GM21367 (cell line): ENCODE measurements at regions not wholly inside any gene's neighbourhood (a gene's known extent, or its start where the extent isn't known, plus 50 kb on each side); places are given as distances from the start of the nearest gene placed in this dataset.

ENCODE experiments used
- ATAC-seq: cut with Tn5 transposase; IDR thresholded peaks from one replicate; pipeline ENCODE4 v1.9.1; 2021; ENCODE audit not compliant: unreplicated experiment

- ATAC-seq = no peak
Observed at GRCh38 chr2:21253311-21254027, 129.7 kb downstream of the TDRD15 start.

DNA sequence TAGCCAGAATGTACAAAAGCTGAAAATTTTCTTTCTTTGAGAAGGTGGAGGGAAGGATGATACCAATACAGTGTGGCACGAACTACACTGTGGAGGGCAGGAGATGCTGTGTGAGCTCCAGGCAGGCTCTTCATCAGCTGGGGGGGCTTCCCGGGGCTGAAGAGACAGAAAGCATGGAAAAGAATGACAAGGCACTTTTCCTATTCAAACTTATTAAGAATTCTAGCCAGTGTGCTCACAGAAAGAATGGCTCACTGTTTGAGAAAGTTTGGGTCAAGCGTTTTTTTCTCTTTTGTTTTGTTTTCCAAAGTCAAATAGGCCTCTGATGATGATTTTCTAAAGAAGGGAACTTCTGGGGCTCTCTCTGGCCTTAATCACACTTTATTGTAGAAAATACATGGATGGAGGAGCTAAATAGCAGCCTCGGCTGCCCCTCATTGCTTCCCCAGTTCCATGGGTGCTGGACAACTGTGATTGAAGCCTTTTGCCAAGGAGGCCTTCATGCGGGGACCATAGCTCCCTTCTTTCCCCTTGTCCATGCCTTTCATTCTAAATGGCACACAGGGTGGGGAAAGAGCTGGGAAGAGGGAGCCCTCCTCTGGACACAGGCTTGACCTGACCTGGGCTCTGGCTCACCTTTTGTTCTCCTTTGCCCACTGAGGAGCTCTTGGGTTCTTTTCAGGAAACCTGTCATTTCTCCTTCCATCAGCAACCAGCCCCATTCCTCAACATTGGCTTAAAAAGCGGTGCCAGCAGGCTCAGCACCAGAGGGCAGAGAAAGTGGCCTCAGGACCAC lies 130.6 kb downstream of the TDRD15 start:
- ATAC-seq = no peak

DNA sequence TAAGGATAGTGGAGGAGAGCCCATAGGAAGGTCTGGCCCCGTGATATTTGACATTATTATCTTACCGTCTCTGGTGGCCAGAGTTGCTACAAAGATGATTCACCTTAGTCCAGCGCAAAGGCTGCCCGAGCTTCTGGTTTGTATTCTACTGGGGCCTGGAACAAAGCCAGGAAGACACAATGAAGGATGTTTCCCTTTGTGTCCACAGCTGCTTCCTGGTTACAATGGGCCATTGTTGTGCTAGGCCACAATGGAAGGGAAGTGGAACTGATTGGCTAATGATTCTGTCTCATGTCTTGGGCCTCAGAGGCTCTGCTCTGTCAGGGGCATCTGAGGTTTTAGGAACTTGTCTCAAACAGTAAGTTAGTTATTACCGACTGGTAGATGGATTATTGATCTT lies 132.2 kb downstream of the TDRD15 start:
- peak; percentile 71 for ATAC-seq

DNA sequence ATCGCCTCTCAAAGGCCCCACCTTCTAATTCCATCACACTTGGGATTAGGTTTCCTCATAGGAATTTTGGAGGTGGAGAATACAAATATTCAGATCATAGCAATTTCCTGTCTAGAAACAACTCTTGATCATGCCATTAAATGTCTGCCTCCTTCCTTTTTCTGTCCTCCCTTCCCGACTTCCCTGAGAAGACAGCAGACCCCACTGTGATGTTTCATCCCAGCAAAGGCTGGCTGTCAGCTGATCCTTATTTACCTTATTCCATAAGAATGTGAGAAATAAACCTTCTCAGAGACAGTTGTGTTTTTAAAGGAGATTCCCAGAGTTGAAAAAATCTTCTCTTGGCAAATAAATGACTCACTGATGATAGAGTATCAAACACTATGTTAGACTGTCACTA lies 133.9 kb downstream of the TDRD15 start:
- no peak for ATAC-seq

GRCh38 chr2:21258082-21258481 lies 134.3 kb downstream of the TDRD15 start:
- ATAC-seq = no peak

DNA sequence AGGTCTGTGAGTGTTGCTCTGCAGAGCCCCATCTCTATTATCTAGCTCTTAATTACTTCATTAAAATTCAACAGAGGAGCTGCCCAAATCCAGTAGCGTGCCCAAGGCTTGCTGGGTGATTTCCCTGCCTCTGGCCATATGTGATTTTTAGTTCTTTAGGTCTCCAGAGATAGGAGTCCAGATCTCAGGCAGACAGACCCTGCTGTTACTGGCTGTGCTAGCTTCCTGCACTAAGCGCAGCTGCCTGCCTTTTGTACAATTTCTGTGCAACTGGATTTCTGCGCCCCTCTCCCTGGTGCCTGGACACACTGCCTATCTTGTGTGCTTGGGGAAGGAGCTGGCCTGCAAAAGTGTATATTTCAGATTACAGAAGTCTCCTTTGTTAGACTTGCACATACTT lies 136.5 kb downstream of the TDRD15 start:
- ATAC-seq = no peak

- ATAC-seq = no peak
Observed at GRCh38 chr2:21261591-21261990, 137.8 kb downstream of the TDRD15 start.

DNA sequence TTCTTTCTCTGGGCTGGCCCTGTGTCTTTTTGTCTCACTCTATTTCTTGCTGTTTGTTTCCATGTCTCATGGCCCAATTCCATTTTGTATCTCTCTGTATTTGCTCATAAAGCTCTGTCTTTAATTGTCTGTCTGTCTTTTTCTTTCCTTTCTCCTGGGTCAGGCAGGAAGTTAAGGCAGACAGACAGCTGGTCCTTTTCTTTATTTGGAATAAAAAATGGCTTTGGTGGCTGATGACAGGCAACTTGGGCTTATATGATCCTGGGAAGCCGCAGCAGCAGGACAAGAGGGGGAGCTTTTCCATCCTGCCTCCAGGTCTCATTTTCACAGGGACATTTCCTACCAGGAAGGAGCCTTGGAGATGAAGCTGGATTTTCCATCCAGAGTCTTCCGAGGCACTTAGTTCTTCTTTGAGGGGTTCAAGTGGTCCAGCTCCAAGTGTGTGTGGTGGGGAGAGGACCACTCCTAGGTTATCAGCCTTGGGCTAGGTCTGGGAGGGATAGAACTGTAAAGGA lies 138.7 kb downstream of the TDRD15 start:
- ATAC-seq = no peak

DNA sequence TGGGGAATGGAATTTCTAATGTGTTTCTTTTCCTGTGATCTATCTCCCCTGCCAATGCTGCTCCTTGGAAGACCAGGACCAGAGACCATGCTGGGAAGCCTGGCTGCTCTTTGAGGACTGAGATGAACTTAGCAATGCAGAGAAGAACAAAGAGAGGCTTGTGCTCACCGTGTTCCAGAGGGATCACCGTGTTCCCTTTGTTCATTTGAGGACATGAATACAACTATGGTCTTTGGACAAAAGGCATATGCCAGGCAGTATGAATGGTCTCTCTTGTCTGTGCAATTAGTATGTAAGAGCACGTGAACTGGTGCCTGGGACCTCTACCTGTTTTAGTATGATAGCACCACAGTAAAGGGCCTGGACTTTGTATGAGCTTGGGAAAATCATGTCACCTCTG lies 139.9 kb downstream of the TDRD15 start:
- ATAC-seq = no peak

DNA sequence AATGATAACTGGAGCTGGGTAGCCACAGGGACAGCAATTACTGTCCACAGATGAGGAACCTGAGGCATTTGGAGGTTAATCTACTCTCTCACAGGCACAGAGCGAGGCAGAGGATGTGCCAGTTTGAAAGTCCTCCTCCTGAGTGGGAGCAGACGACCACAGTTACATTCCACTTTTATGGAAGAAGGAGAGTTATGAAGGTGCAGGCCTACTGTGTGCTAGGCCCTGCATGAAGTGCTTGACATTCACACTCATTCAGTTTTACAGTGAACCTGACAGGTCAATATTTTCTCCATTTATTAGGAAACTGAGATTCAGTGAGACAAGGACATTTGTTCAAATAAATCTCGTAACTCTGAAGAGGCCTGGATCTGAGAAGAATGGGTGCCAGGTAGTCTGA lies 142.0 kb downstream of the TDRD15 start:
- ATAC-seq = no peak

GRCh38 chr2:21267232-21267835 lies 143.6 kb downstream of the TDRD15 start:
- no peak for ATAC-seq

- ATAC-seq = no peak
Observed at GRCh38 chr2:21268197-21268877, 144.6 kb downstream of the TDRD15 start.

GRCh38 chr2:21268878-21269224 lies 145.1 kb downstream of the TDRD15 start:
- no peak for ATAC-seq

GRCh38 chr2:21269382-21269781 lies 145.6 kb downstream of the TDRD15 start:
- no peak for ATAC-seq

DNA sequence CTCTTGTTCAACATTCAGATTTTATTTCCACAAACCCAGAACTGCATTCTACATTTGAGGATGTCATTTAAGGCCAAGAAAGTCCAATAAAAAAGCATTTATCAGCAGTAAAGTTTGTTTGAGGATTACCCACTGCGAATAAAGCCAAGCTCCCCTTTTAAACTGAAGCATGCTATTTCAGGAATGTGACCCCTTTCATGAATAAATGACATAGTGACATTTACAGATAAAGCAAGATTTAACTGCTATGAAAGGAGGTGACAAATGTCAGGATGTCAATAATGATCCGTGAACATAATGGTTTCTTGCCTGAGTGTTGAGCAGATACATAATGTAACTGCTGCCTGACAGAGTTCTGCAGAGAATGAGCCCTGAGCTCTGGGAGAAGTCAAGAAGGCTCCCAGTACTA lies 146.3 kb downstream of the TDRD15 start:
- ATAC-seq = no peak

DNA sequence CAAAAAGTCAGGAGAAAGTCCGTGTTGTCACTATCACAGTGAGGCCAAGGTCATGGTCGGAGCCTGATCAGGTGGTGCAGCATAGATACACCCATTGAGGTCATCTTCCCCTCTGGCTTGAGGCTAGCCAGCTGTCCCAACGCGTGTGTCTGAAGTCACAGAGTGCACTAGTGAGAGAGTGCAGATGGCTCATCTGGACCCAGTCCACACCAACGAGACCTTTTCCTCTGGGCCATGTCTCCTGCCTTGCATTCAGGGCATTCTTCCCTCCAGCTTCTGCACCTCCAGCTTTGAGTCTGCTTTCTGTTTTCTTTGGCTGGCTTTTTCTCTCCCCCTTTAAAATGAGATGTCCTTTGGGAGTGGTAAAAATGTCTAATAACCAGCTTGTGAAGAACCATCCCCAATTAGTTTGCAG lies 146.9 kb downstream of the TDRD15 start:
- no peak for ATAC-seq

DNA sequence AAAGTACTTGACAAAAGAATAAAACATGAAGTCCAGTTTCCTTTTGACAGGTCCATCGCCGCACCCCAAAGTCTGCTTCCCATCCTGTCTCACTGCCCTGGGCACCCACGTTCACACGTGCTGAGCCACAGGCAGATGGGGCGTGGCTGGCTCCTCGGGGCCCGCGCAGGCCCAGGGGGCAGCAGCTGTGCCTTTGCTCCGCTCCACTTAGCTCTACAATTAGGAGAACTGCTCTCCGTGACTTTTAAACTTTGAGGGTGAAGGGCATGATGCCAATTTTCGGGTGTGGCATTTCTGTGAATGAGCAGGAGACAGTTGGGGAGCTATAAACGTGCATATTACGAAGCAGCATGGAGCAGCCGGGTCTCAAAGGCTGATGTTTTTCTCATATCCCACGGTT lies 152.4 kb downstream of the TDRD15 start:
- ATAC-seq = no peak

- no peak for ATAC-seq
Observed at GRCh38 chr2:21277068-21278056, 153.6 kb downstream of the TDRD15 start.

- ATAC-seq = no peak
Observed at GRCh38 chr2:21279525-21279924, 155.8 kb downstream of the TDRD15 start.

DNA sequence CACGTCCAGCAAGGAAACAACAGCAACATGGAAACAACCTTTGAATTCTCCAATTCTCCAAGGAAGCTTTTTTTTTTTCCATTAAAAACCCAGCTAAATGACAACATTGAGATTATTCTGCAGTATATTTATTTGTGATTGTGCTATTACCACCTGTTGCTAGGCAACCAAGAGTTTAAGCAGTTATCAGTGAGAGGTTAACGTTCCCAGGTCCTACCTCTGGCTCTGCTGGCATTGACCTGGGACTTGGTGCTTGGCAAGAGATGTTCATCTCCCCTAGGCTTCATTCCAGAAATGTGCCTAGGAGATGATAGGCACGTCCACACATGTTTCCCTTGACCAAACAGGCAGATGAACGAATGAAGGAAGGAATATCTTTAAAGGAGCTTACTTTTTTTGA lies 157.0 kb downstream of the TDRD15 start:
- ATAC-seq = no peak
